Neural cell (in vitro differentiated cells): ENCODE measurements at regions not wholly inside any gene's neighbourhood (a gene's known extent, or its start where the extent isn't known, plus 50 kb on each side); places are given as distances from the start of the nearest gene placed in this dataset.

Source experiments
- POLR2AphosphoS5 ChIP-seq: IDR thresholded peaks from 2 replicates; pipeline ENCODE4 v1.6.1; 2012
- RAD21 ChIP-seq: fragments of 450-650 bp; conservative IDR thresholded peaks from 2 replicates; pipeline ENCODE4 v1.6.1; 2014; ENCODE audit warnings: antibody characterized with exemption, mild to moderate bottlenecking, moderate library complexity
- TF ChIP-seq, protein P1 (sequence below): fragments of 450-650 bp; IDR thresholded peaks from 2 replicates; pipeline ENCODE4 v1.5.1; 2014; ENCODE audit warnings: antibody characterized with exemption, mild to moderate bottlenecking, moderate library complexity; ENCODE audit not compliant: poor library complexity, severe bottlenecking

DNA sequence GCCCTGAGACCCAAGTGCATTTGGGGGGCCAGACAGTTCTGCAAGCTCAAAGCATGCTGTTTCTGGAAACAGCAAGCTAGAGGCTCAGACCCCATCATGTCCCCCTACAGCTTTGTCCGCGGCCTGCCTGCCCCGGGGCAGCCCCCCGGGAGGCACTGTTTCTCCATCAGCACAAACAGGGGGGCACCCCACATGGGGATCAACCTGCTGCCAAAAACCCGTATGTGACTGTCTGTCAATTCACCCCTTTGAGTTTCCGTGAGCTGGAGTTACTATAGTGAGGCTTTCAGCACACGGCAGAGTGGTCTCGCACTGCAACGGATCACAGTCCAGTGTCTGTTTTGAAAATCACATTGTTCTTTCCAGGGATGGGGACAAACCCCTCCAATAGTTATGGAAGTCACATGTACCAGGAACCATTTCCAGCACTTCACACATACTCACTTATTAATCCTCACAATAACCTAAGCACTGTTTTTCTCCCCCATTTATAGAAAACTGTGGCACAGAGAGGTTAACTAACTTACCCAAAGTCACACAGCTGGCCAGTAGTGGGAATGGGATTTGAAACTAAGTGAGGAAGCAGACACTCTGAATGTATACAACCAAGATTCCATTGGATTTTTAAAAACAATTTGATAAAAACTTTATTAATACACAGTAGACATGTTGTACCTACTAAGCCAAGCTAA lies 269.0 kb downstream of the C16orf95 start:
- TF ChIP-seq, protein P1, sequence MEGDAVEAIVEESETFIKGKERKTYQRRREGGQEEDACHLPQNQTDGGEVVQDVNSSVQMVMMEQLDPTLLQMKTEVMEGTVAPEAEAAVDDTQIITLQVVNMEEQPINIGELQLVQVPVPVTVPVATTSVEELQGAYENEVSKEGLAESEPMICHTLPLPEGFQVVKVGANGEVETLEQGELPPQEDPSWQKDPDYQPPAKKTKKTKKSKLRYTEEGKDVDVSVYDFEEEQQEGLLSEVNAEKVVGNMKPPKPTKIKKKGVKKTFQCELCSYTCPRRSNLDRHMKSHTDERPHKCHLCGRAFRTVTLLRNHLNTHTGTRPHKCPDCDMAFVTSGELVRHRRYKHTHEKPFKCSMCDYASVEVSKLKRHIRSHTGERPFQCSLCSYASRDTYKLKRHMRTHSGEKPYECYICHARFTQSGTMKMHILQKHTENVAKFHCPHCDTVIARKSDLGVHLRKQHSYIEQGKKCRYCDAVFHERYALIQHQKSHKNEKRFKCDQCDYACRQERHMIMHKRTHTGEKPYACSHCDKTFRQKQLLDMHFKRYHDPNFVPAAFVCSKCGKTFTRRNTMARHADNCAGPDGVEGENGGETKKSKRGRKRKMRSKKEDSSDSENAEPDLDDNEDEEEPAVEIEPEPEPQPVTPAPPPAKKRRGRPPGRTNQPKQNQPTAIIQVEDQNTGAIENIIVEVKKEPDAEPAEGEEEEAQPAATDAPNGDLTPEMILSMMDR = no peak
- TF ChIP-seq POLR2AphosphoS5 (no peak), RAD21 (no peak)
